COR-L47 (cell line): ENCODE measurements at regions not wholly inside any gene's neighbourhood (a gene's known extent, or its start where the extent isn't known, plus 50 kb on each side); places are given as distances from the start of the nearest gene placed in this dataset.
"Not testable (repeated sequence)": the region's sequence is repeated elsewhere in the genome, so short reads cannot be mapped to it uniquely, and the experiment has no call there.

Experiments
- DNase-seq: peaks from one replicate; lab custom pipeline; 2025; lab: John Stamatoyannopoulos, UW

- no peak for DNase-seq
Observed at GRCh38 chr20:8990770-8991169, 78.1 kb upstream of the PLCB4 start.

- DNase-seq: no peak
Observed at GRCh38 chr20:8994045-8994444, 74.8 kb upstream of the PLCB4 start.

- DNase-seq: no peak
Observed at GRCh38 chr20:8995761-8996160, 73.1 kb upstream of the PLCB4 start.

GRCh38 chr20:8996817-8997512 lies 71.9 kb upstream of the PLCB4 start:
- DNase-seq: no peak

GRCh38 chr20:8997701-8998117 lies 71.2 kb upstream of the PLCB4 start:
- DNase-seq: no peak

- DNase-seq: no peak
Observed at GRCh38 chr20:9011121-9011520, 57.8 kb upstream of the PLCB4 start.

- not testable (repeated sequence) for DNase-seq
Observed at GRCh38 chr20:9015232-9015983, 53.5 kb upstream of the PLCB4 start.

GRCh38 chr20:9015984-9016324 lies 52.9 kb upstream of the PLCB4 start:
- no peak for DNase-seq

- no peak for DNase-seq
Observed at GRCh38 chr20:9018346-9018745, 50.5 kb upstream of the PLCB4 start.
